ENCODE measurements at regions not wholly inside any gene's neighbourhood (a gene's known extent, or its start where the extent isn't known, plus 50 kb on each side); places are given as distances from the start of the nearest gene placed in this dataset.

DNA sequence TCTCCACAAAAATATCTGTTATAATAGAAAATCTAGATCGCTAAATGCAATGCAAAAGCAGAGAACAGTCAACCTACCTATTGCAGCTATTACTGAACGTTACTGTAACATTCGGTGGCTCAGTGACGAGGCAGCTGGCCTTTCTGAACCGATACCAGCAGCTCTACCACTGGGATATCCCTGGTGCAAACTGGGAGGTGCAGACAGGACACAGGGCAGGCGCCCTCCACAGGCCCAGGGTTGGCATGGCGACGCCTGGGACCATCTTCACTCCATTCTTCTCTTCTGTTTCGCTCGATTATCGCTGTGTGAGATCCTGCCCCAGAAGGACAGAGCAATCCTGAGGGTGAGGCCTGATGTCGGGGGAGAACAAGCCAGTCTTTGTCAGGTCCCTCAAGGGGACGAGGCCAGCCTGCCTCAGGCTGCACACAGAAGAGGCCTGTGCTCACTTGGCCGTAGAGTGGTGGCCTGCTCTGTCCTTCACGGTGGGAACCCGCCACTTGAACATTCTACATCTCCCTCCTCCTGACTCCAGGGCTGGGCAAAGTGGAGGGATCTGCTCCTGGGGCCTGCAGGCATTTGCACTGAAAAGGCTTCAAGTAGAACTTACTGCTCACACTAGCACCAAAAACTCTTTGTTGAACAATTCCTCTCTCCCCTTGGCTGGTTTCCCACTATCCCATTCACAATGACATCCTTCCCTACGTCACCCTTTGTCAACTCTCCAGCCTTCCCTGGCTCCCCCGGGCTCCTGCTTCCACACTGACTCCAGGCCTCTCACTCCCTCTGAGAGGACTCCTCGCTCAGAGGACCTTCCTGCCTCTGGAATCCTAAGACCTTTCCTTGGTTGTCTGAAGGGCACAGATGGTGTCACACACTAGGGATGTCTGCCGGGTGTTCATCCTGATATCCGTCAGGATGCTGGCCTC, 49.7 kb downstream of the CYRIA start:
- no peak for DNase-seq

DNA sequence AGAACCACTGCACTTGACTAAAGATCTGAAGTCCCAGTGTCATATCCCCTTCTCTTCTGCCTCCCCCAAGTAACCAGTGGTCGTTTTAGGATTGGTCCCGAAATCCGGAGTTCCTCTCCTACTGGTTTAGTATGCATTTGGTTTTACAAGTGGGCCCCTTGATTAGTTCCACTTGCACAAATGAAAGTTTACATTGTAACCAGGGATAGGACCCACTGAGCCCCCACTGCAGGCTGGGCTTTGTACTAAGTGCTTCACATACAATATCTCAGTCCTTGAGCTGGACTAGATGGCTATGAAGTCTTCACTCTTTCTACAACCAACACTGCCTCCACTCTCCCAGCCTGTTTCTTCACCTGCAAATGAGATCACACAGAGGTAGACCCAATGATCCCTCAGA, 50.4 kb downstream of the CYRIA start:
- DNase-seq: no peak

DNA sequence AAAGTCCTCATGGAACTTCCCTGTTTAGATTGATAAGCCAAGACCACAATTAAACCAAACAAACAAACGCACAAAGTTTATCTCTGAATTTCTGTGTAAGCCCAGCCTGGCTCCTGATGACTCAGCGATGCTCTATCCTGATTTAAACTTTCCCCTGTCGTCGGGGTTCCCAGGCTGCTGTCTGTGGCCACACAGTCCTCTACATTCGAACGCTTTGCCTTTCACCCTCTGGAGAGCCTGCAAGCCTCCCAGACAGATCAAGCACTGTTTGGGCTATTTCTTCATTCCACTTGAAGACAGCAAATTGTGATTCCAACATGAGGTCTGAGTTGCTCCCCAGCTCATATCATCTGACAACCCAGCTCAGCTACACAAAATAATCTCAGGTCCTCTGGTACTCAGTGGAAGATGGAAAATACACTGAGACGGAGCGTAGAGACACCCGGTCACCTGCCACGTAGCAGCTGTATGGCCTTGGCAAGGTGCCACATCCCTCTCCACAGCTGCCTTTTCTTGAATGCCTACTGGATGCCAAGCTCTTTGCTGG, 51.2 kb downstream of the CYRIA start:
- no peak for DNase-seq

DNA sequence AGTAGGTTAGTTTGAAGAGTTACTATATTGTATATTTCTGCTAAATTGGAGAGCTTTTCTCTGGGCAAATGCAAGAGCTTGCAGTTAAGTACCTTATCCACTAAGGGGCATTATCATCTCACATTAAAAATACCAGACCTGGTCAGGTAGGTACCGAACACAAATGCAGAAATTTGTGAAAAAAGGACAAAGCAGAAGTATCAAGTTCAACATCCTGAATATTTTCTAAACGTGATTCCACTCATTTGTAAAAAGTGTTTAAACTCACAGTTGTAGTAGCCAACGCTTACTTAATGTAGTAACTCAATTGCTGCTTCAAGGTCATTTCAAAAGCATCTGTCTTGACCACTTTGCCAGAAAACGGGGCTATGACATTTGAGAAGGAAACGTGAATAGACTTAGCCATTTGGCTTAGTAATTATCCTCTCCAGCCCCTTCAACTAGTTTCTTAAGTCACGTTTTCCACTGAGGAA, 52.1 kb downstream of the CYRIA start:
- no peak for DNase-seq

DNA sequence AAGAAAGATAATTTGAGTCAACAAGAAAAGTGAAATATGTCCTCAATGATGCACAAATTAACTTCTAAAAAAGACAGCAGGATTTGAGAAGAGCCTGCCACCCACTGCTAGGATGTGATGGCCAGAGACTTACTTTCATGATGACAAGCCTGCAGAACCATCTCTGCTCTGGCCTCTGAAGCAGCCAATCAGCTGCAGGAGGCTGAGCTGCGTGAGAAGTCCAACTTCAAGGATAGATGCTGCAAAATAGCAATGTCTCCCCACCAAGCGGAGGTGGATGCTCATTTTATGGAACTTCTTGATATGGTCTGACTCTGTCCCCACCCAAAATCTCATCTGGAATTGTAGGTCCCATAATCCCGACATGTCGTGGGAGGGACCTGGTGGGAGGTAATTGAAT, 53.1 kb downstream of the CYRIA start:
- no peak for DNase-seq

DNA sequence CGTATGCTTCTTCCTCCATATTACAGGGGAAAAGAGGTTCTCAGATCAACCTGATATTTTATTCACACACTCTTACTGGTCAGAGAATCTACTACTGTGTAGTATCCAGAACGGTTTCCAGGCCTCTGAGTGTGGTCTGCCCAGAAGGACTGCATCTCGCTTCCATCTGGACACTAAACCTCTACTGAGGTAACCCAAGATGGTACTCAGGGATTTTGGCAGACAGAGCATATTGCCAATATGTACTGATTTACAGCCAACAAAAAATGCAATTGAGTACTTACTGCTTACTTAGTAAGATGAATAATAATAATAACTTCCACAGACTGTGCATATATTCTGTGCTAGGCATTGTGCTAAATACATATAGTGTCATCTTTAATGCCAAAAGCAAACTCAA, 55.8 kb downstream of the CYRIA start:
- no peak for DNase-seq

DNA sequence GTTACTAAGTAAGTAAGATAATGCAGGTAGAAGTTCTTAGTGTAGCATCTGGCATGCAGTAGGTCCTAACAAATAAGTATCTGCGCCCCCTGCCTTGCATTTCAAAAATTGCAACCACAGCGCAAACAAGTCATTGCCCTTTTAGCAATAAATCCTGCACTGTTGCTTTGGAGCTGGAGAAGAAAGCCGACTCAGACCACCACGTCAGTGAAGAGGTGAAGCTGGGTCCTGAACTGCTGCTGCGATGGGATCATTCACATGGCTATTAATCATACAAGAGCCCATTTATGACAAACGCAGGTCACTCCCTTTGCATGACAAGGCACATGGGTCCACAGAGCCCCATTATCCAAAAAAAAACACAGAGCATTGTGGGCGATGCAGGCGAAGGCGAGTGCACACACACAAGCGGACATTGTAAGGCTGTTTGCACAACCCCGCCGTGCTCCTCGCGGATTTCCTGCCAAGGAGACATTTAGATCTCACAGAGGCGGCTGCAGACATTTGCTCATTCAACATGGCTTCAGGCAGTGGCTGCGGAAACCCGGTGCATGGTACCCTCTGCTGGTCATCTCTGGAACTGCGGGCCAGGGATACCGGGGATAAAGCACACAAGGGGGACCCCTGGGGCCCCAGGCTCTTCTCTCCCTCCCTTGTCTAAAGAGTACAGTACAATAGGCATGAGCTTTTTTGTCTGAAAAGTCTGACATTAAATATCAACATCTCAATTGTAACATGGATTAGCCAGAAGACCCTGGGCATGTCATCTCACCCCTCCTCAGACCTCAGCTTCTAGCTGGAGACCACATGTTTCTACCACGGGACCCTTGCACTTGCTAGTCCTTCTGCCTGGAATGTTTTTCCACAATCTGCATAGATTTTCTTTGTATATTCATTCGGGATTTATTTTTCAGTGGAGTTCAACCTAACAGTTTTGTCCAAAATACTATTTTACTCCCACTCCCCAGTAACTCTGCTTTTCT, 56.7 kb downstream of the CYRIA start:
- peak; percentile 77 to 81 for DNase-seq

DNA sequence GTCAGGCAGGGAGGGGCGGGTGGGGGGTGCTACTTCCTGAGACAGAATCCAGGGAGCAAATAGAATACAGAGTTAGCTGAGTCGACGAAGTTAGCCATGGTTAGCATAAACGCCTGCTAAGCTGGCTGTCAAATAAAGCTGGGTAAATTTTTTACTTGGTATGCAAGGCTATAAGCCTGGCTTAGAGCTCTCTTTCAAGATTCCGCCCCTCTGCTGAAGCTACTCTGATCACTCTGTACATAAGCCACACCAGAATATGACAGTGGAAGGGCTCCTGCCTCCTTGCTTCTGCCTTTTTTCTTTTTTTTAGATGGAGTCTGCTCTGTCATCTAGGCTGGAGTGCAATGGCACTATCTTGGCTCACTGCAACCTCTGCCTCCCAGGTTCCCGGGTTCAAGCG, 58.3 kb downstream of the CYRIA start:
- no peak for DNase-seq

DNA sequence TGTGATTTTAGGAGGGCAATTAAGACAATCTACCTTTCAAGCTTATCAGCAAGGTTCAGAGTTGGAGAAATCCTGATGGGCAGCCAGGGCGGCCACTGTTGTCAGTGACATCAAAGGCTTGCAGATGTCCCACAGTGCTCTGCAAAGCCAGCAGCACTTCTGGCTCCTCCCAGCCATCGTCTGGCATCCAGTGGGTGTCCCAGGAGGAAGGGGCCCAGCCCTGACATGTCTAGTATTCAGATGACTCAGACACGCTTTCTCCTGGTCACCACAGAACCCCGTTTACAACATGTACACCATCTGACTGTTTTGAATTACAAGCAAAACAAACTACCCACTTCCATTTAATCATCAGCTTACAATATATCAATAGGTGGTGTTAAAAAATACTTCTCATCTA, 61.4 kb downstream of the CYRIA start:
- DNase-seq: no peak

DNA sequence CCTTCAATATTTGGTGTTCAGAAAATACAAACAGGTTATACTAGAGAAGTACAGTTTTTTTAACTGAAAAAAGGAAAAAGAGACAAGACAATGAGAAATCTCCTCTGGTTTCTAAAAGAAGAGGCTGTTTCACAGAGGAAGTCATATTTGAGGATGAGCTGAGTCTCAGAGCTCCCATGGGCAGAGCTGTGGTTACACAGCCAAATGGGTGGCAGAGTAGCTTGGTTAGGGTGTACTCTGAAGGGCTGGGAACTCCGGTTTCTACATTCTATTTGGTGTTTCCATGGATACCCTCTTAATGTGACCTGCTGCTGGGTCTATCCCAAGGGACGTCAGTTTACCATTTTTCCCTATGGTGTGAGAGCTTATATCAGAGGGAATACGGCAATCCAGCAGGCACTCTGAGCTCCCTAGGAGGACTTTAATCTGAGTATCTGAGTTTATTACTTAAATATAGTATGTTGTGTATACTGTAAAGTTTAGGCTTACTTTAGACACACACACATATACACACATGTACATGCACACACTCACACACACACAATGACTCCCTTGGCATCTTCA, 74.2 kb downstream of the CYRIA start:
- no peak for DNase-seq

DNA sequence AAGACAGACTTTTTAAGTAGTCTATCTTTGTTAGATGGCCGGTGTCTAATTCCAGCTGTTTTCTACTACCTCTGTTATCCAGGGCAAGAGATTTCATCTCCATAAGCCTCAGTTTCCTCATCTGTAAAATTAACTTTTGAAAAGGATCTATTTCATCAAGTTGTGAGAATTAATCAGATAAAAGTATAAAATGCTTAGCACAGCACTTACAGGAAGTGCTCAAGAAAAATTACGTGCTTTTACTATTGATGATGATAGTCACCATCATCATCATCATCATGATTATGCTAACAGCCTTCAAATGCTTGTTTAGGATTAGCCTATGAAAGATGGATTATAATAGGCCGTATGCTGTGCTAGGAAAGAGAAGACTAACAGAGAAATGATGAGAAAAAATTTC, 76.2 kb downstream of the CYRIA start:
- DNase-seq: no peak

DNA sequence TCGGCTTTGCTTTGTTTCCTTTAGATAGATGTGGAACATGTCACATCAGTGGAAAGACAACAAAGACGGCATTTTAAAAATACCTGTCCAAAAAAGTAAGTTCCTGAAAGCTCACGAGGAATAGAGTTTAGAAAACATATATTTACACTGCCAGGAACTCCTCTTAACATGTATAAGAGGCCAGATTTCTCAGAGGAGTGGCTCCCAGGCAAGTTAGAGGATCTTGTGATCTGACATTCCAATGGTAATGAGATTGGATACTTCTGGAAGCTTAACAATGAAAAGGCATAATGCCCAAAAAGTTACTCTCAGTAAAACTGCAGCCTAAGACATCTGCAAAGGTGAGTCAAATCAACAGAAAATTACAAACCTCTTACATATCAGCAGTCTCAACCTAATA, 77.1 kb downstream of the CYRIA start:
- no peak for DNase-seq

DNA sequence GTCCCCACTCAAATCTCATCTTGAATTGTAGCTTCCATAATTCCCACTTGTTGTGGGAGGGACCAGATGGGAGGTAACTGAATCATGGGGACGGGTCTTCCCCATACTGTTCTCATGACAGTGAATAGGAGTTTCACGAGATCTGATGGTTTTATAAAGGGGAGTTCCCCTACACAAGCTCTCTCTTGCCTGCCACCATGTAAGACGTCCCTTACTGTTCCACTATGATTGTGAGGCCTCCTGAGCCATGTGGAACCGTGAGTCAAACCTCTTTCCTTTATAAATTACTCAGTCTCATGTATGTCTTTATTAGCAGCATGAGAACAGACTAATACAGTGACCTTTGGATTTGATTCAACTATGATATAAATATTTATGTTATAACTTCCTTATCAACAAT, 78.0 kb downstream of the CYRIA start:
- DNase-seq: no peak

DNA sequence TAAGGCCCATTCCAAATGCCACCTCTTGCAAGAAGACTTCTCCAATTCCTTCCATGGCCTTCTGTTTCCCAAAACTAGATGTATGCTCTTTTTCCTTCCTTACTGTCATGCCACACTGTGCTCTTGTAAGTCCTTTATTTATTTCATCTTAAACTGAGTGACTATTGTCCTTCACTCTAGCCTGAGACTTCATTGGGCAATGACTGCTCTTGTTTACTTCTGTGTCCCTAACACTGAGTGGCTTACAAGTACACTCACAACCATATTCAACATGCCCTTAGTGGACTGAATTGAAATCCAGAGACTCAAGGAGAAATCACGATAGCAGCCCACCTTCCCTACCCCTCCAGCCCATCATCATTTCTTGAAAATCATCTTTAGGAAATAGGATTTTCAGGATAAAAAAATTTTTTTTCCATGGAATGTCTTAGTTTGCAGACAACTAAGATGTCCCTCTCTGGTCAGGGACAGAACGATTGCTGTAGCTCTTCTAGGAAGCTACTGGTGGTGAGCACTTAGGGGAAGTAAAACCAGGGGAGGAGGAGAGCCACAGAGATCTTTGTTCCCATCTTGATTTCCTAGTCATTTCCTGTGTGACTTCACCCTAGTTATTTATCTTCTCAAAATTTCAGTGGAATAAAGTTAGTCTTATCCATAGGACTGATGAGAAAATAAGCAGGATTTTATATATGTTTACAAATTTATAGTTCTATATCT, 80.7 kb downstream of the CYRIA start:
- no peak for DNase-seq

DNA sequence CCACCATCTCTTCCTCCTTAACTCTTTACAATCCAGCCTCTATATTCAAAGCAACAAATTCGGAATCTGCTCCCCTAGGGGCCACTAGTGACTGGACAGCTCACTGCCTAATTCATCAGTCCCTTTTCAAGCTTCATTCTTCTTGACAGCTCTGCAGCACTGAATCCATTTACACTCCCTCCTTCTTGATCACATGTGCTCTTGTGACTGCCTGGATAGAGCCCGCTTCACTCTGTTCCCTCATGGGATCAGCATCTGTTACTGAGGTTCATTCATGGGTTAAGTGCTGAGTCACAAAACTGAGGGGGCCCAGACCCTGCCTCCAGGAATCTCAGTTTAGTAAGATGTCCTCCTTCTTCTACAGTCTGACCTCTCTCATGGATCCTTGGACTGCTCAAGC, 81.5 kb downstream of the CYRIA start:
- DNase-seq: no peak

DNA sequence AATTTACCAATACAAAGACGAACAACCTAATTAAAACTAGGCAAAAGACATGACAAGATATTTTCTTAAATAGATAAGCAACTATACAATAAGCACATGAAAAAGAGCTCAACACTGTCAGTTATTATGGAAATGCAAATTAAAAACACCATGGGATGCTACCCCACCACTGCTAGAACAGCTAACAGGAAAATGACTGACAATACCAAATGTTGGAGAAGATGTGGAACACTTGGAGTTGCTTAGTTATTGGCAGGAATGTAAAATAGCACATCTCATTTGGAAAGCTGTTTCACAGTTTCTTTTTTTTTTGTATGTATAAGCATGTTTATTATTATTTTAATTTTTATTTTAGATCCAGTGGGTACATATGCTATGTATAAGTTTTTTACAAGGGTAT, 84.4 kb downstream of the CYRIA start:
- DNase-seq: no peak

DNA sequence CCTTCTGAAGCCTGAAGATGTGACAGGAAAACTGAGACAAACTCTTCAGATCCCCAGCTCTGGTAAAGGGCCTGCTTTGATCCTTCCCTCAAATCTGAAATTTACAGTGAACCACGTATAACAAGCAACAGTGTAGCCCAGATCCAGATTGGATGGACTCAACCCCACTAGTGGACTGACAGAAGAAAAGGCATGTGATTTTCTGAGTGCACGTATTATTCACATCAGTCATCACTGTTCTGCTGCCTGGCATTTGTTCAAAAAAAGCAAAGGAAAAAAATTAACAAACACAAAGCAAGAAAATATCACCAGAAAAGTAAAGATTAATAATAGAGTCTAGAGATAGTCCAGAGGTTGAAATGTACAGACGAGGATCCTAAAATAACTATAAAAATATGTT, 87.6 kb downstream of the CYRIA start:
- DNase-seq: no peak

DNA sequence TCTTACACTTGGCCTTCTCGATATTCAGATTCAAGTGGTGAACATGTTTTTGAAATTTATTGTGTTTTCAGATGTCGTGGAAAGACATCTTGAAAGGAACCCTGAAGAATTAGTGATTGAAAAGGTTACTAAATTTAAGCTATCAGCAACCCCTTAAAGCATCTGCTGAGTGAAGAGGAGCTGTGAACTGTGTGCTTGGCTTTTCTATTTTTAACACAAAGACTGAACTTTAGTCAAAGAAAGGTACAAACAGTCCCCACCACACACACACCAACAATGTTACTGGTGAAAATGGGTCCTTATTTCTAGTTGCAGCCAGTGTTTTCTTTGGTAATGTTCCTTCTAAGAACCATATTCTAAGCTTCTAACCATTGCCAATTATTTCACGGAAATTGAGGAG, 95.1 kb downstream of the CYRIA start:
- DNase-seq: no peak

DNA sequence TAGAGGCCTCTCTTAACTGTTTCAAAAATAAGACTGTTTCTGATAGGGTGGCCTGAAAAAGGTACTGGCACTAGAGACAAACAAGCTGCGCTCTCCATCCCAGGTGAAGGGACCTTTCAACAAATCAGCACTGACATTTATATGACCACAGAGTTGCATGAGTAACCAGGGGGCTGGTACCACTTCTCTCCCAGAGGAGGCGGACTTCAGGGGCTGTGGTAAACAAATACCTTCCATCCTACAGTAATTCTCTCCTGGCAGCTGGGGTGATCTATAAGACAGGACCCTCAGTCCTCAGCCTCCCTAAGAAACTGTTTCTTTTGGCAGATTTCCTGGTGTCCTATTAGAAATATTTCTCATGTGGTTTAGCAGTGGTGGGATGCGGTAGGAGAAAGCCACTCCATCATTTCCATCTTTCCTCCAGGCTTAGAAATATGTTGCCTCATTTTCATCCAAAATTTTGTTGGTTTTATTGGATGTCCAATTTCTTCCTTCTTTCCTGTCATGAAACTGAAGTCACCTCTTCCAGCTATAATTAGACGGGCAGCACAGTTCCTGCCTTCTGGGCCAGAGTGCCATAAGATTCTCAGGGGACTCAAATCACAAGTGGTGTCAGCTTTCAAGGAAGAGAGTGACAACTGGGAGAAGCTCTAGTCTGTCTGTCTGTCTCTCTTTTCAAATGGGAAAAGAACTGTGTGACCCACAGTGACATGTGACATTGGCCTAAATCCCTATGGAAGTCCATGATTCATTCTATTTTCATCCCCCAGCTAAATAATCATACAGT, 96.4 kb downstream of the CYRIA start:
- DNase-seq: no peak

DNA sequence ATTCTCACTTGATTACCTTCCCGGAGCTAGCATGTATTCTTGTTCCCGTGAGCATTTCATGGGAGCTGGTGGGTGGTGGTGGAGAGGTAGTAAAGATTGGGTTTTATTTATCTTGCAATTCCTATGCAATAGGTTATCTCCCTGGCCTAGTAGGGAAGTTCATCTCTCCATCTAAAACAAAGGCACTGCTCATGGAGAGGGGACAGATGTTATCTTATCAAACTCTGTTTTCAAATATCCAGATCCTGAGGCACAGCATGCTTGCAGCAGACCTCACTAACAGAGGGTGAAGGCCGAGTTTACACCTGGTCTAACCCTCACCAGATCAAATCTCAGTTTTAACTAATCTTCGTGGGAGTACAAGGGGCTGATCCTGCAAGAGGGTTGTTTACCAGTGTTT, 98.9 kb downstream of the CYRIA start:
- no peak for DNase-seq

DNA sequence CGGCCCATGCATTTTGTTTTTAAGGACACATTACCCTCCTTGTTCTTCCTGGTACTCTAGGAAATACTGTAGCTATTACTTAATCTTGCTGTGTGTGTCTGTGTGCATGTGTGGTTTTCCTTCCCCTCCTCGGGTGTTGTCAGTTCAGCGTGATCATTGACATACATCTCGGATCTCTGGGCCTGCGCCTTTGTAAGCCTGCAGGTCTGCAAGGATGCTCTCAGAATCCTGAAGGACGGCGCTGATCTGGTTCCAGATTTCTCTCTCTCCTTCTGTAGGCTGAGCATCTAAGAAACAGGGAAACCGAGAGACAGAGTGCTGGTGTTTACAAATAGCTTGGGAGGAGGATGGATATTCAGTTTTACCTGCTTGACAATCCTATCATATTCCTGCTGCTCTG, 100.2 kb downstream of the CYRIA start:
- no peak for DNase-seq

DNA sequence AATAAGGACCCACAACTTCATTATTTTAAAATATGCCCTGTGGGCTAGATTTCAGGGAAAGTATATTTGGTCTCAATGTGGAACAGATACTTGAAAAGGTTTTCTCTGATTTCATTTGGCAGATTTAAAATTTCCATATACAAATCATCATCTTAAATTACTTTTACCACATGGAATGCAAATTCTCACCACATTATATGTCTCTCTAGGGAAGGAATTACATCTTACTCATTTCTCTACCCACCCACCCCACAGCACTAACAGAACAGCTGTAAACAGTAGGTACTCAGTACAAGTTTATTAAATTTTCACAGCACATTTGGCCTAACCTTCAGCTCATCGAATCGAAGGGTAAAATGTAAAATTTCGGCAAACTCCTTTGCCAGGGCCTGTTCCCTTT, 104.0 kb downstream of the CYRIA start:
- DNase-seq: no peak

Measured in activated CD4-positive, alpha-beta T cell treated with anti-CD3 and anti-CD28 coated beads, Interleukin-2, amount 50 U/mL, for 4 hours (primary cell).